ENCODE measurements at regions not wholly inside any gene's neighbourhood (a gene's known extent, or its start where the extent isn't known, plus 50 kb on each side); places are given as distances from the start of the nearest gene placed in this dataset.

DNA sequence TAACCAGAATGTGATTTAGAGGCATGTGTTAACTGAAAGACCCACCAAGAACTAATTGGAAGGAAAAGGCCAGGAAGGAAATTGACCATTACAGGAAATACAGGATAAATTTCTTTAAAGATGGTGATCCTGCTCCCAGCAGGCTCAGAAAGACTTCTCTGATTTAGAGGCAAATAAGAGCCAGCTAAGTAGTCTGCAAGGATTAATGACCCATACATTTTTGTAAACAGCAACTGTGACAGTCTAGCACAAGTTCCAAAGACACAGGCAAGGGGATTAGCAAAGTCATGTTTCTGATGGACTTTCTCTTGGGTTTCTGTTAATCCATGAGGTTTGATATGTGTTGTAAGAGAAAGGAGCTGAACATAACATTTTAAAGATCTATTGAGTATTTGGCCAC is 425.0 kb downstream of the HTR7 start:
- Histone ChIP-seq H3K4me3 (ENCODE audit: low read length) (no peak overlapping the region), H3K4me1 (ENCODE audit: control insufficient read depth, low read depth, low read length) (no peaks in the 10 kb centered on the region), H3K27ac (ENCODE audit: low read length) (no peak overlapping the region), H3K9me3 (ENCODE audit: control insufficient read depth, low read depth, low read length) (no peaks in the 10 kb centered on the region), H3K27me3 (ENCODE audit: control insufficient read depth, insufficient read depth, low read length) (no peaks in the 10 kb centered on the region), H3K9ac (ENCODE audit: low read length) (no peak overlapping the region), H3K36me3 (ENCODE audit: control insufficient read depth, low read depth, low read length) (no peaks in the 10 kb centered on the region)

- H3K9ac ChIP-seq (ENCODE audit: low read length): no peak overlapping the region
- no peaks in the 10 kb centered on the region for H3K36me3 ChIP-seq (ENCODE audit: control insufficient read depth, low read depth, low read length)
- H3K4me3 ChIP-seq (ENCODE audit: low read length): no peak overlapping the region
- H3K9me3 ChIP-seq (ENCODE audit: control insufficient read depth, low read depth, low read length): no peaks in the 10 kb centered on the region
- H3K27me3 ChIP-seq (ENCODE audit: control insufficient read depth, insufficient read depth, low read length): no peaks in the 10 kb centered on the region
- no peak overlapping the region for H3K27ac ChIP-seq (ENCODE audit: low read length)
- no peaks in the 10 kb centered on the region for H3K4me1 ChIP-seq (ENCODE audit: control insufficient read depth, low read depth, low read length)
Measured at GRCh38 chr10:90435296-90435695, 422.5 kb downstream of the HTR7 start.

DNA sequence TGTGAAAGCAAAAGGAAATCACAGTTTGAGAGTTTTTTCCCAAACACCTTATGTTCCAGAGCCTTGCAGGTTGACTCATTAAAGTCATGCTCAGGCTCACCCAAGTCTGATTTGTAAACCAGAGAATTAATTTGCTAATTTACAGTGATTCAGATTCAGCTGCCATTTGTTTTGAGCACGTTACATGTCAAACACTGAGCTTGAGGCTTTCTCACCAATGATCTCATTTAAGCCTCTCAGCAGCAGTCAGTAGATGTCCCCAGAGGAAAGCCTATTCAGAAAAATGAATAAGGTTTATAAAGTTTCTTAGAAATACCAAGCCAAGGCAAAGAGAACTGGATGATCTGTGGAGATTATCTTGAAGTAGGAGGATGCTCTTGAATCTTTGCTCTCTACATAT is 420.4 kb downstream of the HTR7 start:
- Histone ChIP-seq H3K27me3 (ENCODE audit: control insufficient read depth, insufficient read depth, low read length) (no peaks in the 10 kb centered on the region), H3K4me1 (ENCODE audit: control insufficient read depth, low read depth, low read length) (no peaks in the 10 kb centered on the region), H3K9ac (ENCODE audit: low read length) (no peak overlapping the region), H3K27ac (ENCODE audit: low read length) (no peak overlapping the region), H3K4me3 (ENCODE audit: low read length) (no peak overlapping the region), H3K36me3 (ENCODE audit: control insufficient read depth, low read depth, low read length) (no peaks in the 10 kb centered on the region), H3K9me3 (ENCODE audit: control insufficient read depth, low read depth, low read length) (no peaks in the 10 kb centered on the region)

DNA sequence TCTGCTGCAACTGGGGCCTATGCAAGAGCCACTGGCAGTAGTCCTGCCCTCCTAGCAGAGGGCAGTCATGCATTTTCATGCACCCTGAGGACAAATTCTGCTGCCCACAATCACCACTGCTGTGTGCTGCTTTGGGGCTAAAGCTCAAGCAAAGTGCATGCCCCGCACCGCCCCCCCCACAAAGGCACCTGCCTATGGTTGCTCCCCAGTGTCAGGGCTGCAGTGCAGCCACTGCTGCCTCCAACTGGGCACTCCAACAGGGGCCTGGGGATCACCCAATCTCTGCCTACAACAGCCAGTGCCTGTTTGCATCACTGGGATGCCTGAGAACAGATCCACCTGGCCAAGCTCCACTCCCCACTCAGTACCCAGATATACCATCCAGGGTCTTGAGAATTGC is 417.0 kb downstream of the HTR7 start:
- Histone ChIP-seq H3K27ac (ENCODE audit: low read length) (no peak overlapping the region), H3K9ac (ENCODE audit: low read length) (no peak overlapping the region), H3K9me3 (ENCODE audit: control insufficient read depth, low read depth, low read length) (no peaks in the 10 kb centered on the region)

DNA sequence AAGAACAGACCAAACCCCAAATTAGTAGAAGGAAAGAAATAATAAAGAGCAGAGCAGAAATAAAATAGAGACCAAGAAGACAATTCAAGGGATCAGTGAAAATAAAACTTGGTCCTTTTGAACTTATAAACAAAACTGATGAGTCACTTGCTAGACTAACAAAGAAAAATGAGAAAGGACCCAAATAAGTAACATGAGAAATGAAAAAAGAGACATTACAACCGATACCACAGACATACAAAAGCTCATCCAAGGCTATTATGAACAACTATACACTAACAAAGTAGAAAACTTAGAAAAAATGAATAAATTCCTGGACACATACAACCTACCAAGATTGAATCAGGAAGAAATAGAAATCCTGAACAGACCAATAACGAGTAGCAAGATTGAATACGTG is 414.5 kb downstream of the HTR7 start:
- H3K36me3 ChIP-seq (ENCODE audit: control insufficient read depth, low read depth, low read length): no peaks in the 10 kb centered on the region
- no peaks in the 10 kb centered on the region for H3K27me3 ChIP-seq (ENCODE audit: control insufficient read depth, insufficient read depth, low read length)
- no peak overlapping the region for H3K27ac ChIP-seq (ENCODE audit: low read length)
- H3K9ac ChIP-seq (ENCODE audit: low read length): no peak overlapping the region
- no peak overlapping the region for H3K4me3 ChIP-seq (ENCODE audit: low read length)
- H3K9me3 ChIP-seq (ENCODE audit: control insufficient read depth, low read depth, low read length): no peaks in the 10 kb centered on the region
- no peaks in the 10 kb centered on the region for H3K4me1 ChIP-seq (ENCODE audit: control insufficient read depth, low read depth, low read length)

More for the DNA sequence above, 417.0 kb downstream of the HTR7 start:
- Histone ChIP-seq H3K4me3 (ENCODE audit: low read length) (no peak overlapping the region), H3K36me3 (ENCODE audit: control insufficient read depth, low read depth, low read length) (no peaks in the 10 kb centered on the region), H3K4me1 (ENCODE audit: control insufficient read depth, low read depth, low read length) (no peaks in the 10 kb centered on the region), H3K27me3 (ENCODE audit: control insufficient read depth, insufficient read depth, low read length) (no peaks in the 10 kb centered on the region)

DNA sequence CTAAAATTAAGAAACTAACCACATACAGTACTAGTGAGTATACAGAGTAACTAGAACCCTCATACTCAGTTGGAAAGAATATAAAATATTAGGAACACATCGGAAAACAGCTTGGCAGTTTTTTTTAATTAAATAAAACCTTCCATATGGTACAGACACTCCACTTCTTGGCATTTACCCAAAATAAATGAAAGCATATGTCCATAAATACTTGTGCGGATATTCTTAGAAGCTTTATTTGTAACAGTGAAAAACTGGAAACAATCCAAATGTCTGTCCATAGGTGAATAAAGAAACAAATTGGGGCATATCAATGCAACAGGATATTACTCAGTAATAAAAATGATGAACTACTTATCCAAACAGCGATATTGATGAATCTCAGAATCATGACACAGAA is 410.0 kb downstream of the HTR7 start:
- Histone ChIP-seq H3K9me3 (ENCODE audit: control insufficient read depth, low read depth, low read length) (no peaks in the 10 kb centered on the region), H3K27me3 (ENCODE audit: control insufficient read depth, insufficient read depth, low read length) (no peaks in the 10 kb centered on the region), H3K36me3 (ENCODE audit: control insufficient read depth, low read depth, low read length) (no peaks in the 10 kb centered on the region), H3K4me3 (ENCODE audit: low read length) (no peak overlapping the region), H3K4me1 (ENCODE audit: control insufficient read depth, low read depth, low read length) (no peaks in the 10 kb centered on the region), H3K9ac (ENCODE audit: low read length) (no peak overlapping the region), H3K27ac (ENCODE audit: low read length) (no peak overlapping the region)

DNA sequence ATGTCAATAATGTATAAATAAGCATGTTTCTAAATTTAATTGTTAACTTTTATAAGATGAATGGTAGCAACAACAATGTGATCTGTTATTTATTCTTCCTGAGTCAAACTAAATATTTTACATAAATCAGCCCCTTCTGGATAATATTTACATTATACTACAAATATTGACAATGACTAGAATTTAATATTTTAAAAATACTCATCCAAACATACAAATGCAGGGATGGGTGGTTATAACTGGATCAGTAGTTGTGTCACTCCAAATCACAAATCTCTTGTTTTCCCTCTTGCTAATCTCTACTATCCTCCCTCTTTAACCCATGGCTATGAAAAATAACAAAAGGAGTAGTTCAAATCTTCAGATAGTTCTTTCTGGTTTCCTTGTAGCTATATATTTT is 407.0 kb downstream of the HTR7 start:
- H3K27ac ChIP-seq (ENCODE audit: low read length): no peak overlapping the region
- no peak overlapping the region for H3K9ac ChIP-seq (ENCODE audit: low read length)
- no peaks in the 10 kb centered on the region for H3K4me1 ChIP-seq (ENCODE audit: control insufficient read depth, low read depth, low read length)
- no peaks in the 10 kb centered on the region for H3K36me3 ChIP-seq (ENCODE audit: control insufficient read depth, low read depth, low read length)
- H3K4me3 ChIP-seq (ENCODE audit: low read length): no peak overlapping the region
- no peaks in the 10 kb centered on the region for H3K9me3 ChIP-seq (ENCODE audit: control insufficient read depth, low read depth, low read length)
- no peaks in the 10 kb centered on the region for H3K27me3 ChIP-seq (ENCODE audit: control insufficient read depth, insufficient read depth, low read length)

DNA sequence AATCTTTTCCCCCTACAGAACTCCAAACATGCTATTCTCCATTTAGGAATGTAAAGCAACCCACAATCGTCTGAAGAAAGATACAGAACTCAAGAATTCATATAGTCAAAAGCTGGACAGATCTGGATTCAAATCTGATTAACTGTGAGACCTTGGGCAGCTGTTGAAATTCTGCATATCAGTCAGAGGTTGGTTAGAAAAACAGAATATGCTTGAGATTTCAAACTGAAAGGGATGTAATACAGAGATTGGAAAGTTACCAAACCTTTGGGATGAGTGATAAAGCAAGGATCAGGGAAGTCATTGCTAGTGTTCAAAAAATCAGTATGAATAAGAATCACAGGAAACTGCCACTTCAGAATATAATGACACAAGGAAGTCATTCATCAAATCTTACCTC is 406.6 kb downstream of the HTR7 start:
- H3K27me3 ChIP-seq (ENCODE audit: control insufficient read depth, insufficient read depth, low read length): no peaks in the 10 kb centered on the region
- no peak overlapping the region for H3K9ac ChIP-seq (ENCODE audit: low read length)
- no peaks in the 10 kb centered on the region for H3K9me3 ChIP-seq (ENCODE audit: control insufficient read depth, low read depth, low read length)
- no peak overlapping the region for H3K27ac ChIP-seq (ENCODE audit: low read length)
- H3K4me1 ChIP-seq (ENCODE audit: control insufficient read depth, low read depth, low read length): no peaks in the 10 kb centered on the region
- no peak overlapping the region for H3K4me3 ChIP-seq (ENCODE audit: low read length)
- H3K36me3 ChIP-seq (ENCODE audit: control insufficient read depth, low read depth, low read length): no peaks in the 10 kb centered on the region

DNA sequence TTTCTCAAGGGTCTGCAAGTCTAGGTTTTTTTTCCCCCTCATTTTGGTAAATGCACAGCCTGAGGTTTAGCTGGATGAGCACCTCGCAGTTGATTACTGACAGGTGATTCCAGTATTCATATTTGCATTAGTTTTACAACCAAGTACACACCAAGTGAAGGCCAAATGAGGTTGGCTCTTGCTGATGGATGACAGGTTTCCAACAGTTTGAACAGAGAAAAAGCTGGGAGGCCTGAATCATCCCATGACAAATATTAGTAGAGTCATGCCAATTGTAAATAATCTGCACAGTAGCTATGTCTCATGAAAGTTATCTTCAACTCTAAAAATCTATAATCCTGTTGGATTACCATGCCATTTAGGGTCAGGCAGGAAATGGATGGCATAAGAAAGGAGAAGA is 399.8 kb downstream of the HTR7 start:
- H3K27me3 ChIP-seq (ENCODE audit: control insufficient read depth, insufficient read depth, low read length): no peaks in the 10 kb centered on the region
- no peak overlapping the region for H3K9ac ChIP-seq (ENCODE audit: low read length)
- no peaks in the 10 kb centered on the region for H3K36me3 ChIP-seq (ENCODE audit: control insufficient read depth, low read depth, low read length)
- no peak overlapping the region for H3K4me3 ChIP-seq (ENCODE audit: low read length)
- no peak overlapping the region for H3K27ac ChIP-seq (ENCODE audit: low read length)
- H3K9me3 ChIP-seq (ENCODE audit: control insufficient read depth, low read depth, low read length): no peaks in the 10 kb centered on the region
- H3K4me1 ChIP-seq (ENCODE audit: control insufficient read depth, low read depth, low read length): peaks cover 12% of the 10 kb centered on the region

DNA sequence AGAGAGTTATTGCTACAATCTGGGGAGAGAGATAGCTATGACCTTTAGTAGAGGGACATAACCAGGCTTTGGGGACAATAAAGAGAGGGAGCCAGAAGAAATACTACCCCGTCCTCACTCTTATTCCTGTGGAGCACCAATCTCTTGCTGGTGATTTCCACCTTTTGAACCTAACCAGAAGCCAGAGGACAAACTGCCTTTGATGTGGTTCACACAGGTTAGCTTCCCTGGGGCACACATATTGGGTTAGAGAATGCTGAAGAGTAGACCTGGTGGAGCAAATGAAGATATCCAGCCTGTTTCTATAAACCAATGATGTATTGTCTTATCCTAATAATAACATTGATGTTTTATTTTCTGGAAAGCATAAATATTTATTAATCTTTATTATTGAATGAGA is 399.3 kb downstream of the HTR7 start:
- Histone ChIP-seq H3K9ac (ENCODE audit: low read length) (no peak overlapping the region), H3K27me3 (ENCODE audit: control insufficient read depth, insufficient read depth, low read length) (no peaks in the 10 kb centered on the region), H3K27ac (ENCODE audit: low read length) (no peak overlapping the region), H3K36me3 (ENCODE audit: control insufficient read depth, low read depth, low read length) (no peaks in the 10 kb centered on the region), H3K9me3 (ENCODE audit: control insufficient read depth, low read depth, low read length) (no peaks in the 10 kb centered on the region), H3K4me3 (ENCODE audit: low read length) (no peak overlapping the region), H3K4me1 (ENCODE audit: control insufficient read depth, low read depth, low read length) (peaks cover 12% of the 10 kb centered on the region)

DNA sequence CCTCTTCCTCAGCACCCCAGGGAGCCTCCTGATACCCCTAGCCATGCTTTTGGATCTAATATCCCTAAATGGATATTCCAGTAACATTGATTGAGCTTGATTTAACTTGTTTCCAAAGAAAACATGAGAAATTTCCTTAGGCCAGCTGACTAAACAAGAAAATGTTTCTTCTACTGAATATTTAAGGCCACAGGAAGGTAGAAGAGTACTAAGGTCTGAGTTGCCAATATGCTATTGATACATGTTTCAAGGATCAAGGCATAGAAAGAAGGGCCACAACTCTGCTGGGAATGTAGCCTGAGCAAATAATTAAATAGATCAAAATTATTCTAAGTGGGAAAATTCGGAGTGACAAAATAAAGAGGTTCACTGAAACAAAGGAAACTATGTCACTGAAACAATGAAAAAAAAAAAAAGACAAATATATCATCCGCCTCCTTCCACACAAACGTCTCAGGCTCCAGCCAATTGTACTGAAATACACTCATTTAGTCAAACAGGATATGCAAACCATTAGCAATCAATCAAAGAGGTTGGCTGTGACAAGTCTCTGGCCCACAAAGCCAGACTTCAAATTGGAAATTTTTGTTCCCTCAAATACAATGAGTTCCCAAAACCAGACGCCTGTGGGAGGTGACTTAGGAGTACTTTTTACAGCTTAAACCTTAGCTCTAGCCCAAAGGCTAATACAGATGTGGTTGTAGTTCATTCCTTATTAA is 396.2 kb downstream of the HTR7 start:
- Histone ChIP-seq H3K27me3 (ENCODE audit: control insufficient read depth, insufficient read depth, low read length) (no peaks in the 10 kb centered on the region), H3K9me3 (ENCODE audit: control insufficient read depth, low read depth, low read length) (no peaks in the 10 kb centered on the region), H3K4me1 (ENCODE audit: control insufficient read depth, low read depth, low read length) (peaks cover 12% of the 10 kb centered on the region), H3K4me3 (ENCODE audit: low read length) (no peak overlapping the region), H3K36me3 (ENCODE audit: control insufficient read depth, low read depth, low read length) (no peaks in the 10 kb centered on the region), H3K9ac (ENCODE audit: low read length) (no peak overlapping the region), H3K27ac (ENCODE audit: low read length) (no peak overlapping the region)

- no peaks in the 10 kb centered on the region for H3K27me3 ChIP-seq (ENCODE audit: control insufficient read depth, insufficient read depth, low read length)
- H3K9me3 ChIP-seq (ENCODE audit: control insufficient read depth, low read depth, low read length): no peaks in the 10 kb centered on the region
- H3K27ac ChIP-seq (ENCODE audit: low read length): no peak overlapping the region
- H3K4me1 ChIP-seq (ENCODE audit: control insufficient read depth, low read depth, low read length): peaks cover 12% of the 10 kb centered on the region
- H3K36me3 ChIP-seq (ENCODE audit: control insufficient read depth, low read depth, low read length): no peaks in the 10 kb centered on the region
- no peak overlapping the region for H3K4me3 ChIP-seq (ENCODE audit: low read length)
- no peak overlapping the region for H3K9ac ChIP-seq (ENCODE audit: low read length)
Measured at GRCh38 chr10:90462749-90463470, 394.9 kb downstream of the HTR7 start.
